Vagina (tissue), 2 donors: ENCODE measurements at regions not wholly inside any gene's neighbourhood (a gene's known extent, or its start where the extent isn't known, plus 50 kb on each side); places are given as distances from the start of the nearest gene placed in this dataset.

Experiments used
- CTCF ChIP-seq, 3 experiments: fragments of 450-650 bp in 2 of 3; fragments of 200-600 bp in 1 of 3; sonication (generic) in 1 of 3; IDR thresholded peaks; one replicate each; pipeline ENCODE4 v1.5.1; 2017 to 2019; ENCODE audit warnings: antibody characterized with exemption in 3 of 3, mild to moderate bottlenecking in 2 of 3, moderate library complexity in 2 of 3
- POLR2A ChIP-seq, 2 donors: fragments of 450-650 bp; IDR thresholded peaks; one replicate each; pipeline ENCODE4 v1.6.1; 2017; ENCODE audit warnings: antibody characterized with exemption in 2 of 2, mild to moderate bottlenecking in 2 of 2, moderate library complexity in 2 of 2
- POLR2AphosphoS5 ChIP-seq, 2 donors: sonication (generic); formaldehyde crosslinking; IDR thresholded peaks; one replicate each; pipeline ENCODE4 v1.9.0; 2017; ENCODE audit warnings: antibody characterized with exemption in 2 of 2, mild to moderate bottlenecking in 2 of 2, low read depth in 1 of 2; ENCODE audit not compliant: insufficient read depth in 1 of 2

DNA sequence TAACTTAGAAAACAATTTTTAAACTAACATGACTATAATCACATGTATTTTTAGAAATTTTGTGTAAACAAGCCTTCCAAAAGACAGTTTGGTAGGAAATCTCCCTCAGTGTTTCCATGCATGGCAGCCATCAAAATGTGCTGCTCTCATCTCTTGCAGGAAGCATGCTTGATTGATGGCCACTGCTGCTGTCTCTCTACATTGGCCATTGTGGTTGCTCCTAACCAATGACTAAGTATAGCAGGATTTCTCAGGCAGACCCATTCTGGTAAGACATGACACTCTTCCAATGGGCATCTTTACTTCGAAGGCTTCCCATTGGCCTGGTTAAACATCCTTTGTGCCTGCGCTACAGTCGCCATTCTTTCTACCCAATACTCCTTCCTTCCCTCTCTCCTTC, 78.9 kb upstream of the GUCY1A1 start:
- no peak for TF ChIP-seq CTCF (IDR thresholded peaks at IDR 0.05)
- no peak for TF ChIP-seq POLR2A (IDR thresholded peaks at IDR 0.05)
- TF ChIP-seq POLR2AphosphoS5 (IDR thresholded peaks at IDR 0.05; ENCODE audit: insufficient read depth in 1 of 2, low read depth in 1 of 2) = no peak
